GM12874 (cell line): ENCODE measurements at regions not wholly inside any gene's neighbourhood (a gene's known extent, or its start where the extent isn't known, plus 50 kb on each side); places are given as distances from the start of the nearest gene placed in this dataset.

Source experiments
- TF ChIP-seq, protein P1 (sequence below): IDR thresholded peaks from 2 replicates; pipeline ENCODE4 v1.5.1; 2011; ENCODE audit warnings: low read depth, mild to moderate bottlenecking, control low read depth, low read length, moderate library complexity; ENCODE audit not compliant: insufficient read depth

- TF ChIP-seq, protein P1, sequence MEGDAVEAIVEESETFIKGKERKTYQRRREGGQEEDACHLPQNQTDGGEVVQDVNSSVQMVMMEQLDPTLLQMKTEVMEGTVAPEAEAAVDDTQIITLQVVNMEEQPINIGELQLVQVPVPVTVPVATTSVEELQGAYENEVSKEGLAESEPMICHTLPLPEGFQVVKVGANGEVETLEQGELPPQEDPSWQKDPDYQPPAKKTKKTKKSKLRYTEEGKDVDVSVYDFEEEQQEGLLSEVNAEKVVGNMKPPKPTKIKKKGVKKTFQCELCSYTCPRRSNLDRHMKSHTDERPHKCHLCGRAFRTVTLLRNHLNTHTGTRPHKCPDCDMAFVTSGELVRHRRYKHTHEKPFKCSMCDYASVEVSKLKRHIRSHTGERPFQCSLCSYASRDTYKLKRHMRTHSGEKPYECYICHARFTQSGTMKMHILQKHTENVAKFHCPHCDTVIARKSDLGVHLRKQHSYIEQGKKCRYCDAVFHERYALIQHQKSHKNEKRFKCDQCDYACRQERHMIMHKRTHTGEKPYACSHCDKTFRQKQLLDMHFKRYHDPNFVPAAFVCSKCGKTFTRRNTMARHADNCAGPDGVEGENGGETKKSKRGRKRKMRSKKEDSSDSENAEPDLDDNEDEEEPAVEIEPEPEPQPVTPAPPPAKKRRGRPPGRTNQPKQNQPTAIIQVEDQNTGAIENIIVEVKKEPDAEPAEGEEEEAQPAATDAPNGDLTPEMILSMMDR, result no peak
Observed at GRCh38 chr1:55441489-55441888, 226.3 kb upstream of the USP24 start.

DNA sequence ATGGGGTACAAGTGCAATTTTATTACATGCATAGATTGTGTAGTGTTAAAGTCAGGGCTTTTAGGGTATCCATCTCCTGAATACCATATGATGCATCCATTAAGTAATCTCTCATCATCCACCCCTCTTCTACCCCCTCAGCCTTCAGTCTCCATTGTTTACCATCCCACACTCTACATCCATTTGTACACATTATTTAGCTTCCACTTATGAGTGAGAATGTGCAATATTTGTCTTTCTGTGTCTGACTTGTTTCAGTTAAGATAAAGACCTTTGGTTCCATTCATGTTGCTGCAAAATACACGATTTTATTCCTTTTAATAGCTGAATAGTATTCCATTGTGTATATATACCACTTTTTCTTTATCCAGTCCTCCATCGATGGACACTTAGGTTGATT, 222.5 kb upstream of the USP24 start:
- TF ChIP-seq, protein P1, result no peak

DNA sequence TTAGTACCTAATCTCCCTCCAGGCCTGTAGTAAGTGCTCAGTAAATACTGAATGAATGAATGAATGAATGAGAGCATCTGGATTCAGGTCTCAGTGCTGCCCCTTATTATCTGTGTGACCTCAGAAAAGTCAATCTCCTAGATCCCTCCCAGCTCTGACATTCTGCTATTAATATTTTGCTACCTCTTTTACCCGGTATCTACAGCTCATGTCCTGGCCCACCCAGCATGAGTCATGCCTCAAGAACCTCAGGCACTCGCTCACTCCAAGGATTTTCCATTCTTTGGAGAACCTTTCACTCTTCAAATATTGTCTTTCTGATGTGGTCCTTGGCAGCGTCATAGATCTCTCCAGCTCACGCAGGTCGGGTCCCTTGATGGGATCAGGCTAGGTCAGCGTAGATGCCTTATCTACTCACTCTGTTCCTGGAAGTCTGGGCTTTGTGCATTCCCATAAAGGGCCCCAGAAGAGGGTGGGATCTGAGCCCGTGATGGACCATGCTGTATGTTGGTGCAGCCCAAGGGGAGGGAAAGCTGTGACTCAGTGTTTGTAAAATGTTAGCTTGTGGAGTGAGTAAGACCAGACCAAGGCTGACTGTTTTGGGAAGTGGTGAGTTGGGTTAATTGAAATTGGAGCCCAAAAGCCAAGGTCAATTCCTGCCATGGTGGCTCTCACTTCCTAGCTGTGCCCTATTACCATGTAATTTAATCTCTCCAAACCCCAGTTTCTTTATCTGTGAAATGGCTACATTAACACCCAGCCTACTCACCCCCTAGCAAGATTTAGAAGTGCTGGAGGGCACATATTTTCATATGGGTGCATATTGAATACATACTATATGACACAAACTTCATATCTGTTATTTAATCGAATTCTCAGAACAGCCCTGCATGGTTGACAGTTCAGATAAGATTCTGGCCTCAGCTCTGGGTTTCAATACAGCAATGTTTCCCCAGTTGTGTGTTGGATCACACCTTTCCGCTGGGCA, 214.1 kb upstream of the USP24 start:
- TF ChIP-seq, protein P1, result no peak

DNA sequence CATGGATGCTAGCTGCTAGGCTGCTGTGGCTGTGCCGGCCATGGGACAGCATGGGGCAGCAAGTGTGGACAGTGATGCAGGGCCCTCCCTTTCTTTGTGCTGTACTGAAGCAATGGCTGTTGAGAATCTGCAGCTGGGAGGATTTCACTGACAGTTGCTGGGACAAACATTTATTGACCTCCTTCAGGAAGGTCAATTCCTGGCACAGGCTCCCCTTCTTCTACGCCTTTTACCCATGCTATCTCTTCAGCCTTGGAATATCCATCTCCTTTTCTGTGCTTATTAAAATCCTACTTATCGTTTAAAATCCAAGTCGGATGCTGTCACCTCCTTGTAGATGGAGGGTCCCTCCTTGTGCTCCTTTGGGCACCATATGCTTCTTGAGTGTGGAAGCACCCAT, 213.1 kb upstream of the USP24 start:
- TF ChIP-seq, protein P1, result no peak

DNA sequence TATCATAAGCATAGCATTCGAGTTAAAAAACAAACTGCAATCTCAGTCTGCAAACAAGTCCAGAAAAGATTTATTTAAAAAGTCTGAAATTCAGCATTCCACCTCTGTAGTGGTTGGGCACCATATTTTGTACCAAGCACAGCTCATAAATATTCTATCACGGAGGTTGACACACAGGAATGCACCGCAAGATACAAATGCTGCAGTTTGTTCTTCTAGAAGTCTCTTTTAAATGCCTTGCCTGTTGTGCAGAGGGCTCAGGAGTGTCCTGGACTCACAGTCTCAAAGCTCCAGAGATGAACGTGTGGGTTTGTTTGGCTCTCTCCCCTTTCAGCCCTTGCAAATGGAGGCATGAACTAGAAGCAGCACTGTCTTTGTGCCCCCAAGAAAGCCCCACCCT, 212.4 kb upstream of the USP24 start:
- TF ChIP-seq, protein P1, result no peak

DNA sequence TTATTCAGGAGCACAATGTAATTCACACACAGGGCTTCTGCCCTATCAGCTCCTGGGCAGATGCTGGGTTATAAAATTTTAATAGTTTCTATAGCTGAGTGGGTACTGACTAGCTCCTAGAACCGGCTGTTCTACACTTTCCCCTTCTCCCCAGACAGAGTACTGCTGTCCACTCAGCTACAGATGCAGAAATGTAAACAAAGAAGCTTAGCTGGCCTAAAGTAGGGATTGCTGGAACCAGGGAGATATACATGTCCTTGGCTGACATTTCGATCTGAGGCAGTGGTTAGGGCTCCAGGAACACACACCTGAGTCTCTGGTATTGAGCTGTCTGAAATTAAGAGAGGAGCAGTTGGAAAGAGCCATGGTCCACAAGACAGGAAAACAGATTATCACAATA, 211.5 kb upstream of the USP24 start:
- TF ChIP-seq, protein P1, result no peak

- TF ChIP-seq, protein P1, result no peak
Observed at GRCh38 chr1:55426156-55426555, 211.0 kb upstream of the USP24 start.
